Epidermal melanocyte (primary cell): ENCODE measurements at regions not wholly inside any gene's neighbourhood (a gene's known extent, or its start where the extent isn't known, plus 50 kb on each side); places are given as distances from the start of the nearest gene placed in this dataset.

Experiments
- DNase-seq: peaks from one replicate; pipeline ENCODE4 v3.0.0; 2011; ENCODE audit warnings: low spot score; ENCODE audit not compliant: insufficient read length

DNA sequence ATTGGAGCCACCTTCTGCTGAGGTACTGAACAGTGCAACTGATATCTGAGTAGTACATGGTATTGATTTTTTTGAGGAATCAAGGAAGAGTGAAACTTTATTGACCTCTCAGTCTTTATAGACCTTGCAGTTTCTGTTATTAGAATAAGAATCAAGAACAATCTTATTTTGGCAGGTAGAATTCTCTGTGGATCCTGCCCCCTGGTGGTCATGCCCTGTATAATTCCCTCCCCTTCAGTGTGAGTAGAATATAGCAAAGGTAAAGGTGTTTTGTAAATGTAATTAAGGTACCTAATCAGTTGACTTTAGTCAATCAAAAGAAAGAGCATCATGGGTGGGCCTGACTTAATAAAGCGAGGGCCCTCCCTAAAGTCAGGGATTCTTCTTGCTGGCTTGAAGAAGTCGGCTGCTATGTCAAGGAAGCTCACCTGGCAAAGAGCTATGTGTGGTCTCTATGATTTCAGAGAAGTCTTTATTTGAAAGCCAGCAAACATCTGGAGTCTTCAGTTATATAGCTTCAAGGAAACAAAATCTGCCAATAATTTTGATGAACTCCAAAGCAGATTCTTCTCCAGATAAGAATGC, 142.8 kb downstream of the LSM5 start:
- no peak for DNase-seq

DNA sequence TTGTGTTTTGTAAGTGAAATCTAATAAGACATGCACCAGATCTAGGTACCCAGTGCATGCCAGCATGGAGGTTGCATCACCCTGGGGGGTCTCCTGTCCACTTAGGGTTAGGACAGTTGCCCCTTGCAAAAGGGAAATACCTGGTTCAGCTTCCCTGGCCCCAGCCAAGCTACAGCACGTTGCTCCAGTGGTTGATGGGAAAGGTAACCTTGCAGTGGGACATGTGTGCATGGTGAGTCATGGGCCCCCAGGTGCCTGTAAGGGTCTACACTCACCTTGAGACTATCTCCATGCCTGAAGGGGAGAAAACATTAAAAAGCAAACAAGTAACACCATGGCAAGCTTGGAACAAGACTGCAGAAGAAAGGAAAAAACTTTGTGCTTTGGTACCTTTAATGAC, 143.9 kb downstream of the LSM5 start:
- no peak for DNase-seq

DNA sequence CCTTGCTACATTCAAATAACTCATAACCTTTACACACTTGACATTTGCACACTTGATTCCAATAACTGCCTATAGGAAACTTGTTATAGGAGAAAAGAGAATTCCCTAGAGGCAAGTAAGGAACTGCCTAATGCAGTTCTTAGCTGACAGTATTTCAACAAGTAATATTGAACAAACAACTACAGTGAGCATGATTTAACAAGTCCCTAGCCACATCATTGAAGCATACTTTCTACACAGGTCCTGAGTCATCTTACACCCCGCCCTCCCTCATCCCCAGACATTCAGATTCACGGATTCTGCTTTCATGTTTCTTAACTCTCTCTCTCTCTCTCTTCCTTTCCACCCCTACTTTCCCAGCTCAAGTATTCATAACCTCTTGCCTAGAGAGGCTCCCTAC, 153.5 kb downstream of the LSM5 start:
- no peak for DNase-seq

DNA sequence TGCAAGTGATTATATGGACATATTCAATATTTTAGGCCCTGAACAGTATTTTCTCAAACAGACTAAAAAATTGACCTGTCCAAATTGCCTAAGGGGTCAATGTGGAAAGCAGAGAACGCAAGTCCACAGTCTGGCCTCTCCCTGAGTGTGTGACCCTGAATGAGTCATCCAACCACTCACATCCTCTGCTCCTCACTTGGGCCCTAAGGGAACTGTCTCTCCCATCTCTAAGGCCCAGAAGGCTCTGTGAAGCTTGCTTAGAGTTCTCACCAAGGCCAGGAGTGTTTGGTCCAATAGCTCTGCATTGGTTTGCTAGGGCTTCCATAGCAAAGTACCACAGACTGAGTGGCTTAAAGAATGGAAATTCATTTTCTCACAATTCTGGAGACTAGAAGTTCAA, 155.1 kb downstream of the LSM5 start:
- DNase-seq, result no peak

DNA sequence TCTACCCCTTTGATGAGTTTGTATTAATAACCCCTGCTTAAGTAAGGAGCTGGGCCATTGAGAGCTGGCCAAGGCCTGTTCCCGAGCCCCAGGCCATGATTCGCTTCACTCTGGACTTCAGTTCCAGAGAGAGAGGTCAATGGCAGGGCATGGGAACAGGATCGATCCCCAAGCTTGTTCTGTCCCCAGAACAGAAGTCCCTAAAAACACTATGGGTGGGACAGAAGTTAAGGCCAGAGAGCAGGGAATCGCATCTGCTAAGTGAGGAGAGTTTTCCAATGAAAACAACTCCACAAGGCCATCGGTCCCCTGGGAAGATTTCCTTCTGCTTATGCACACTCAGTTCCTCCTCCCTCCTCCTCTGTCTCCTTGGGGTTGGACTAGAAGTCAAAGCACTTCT, 159.6 kb downstream of the LSM5 start:
- no peak for DNase-seq

DNA sequence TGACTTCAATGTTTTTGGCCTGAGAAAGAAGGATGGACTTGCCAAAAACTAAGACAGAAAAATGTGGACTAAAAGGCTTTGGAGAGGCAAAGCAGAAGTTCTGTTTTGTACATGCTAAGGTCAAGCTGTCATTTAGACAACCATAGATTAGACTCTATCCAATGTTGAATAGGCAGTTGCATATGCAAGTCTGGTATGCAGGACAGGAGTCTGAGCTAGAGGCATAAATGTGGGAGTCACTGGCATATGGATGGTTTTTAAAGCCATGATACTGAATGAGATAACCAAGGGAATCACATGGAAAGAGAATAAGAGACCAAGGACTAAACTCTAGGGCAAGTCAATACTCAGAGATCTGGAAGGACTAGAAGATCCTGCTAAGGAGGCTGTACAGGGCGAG, 164.1 kb downstream of the LSM5 start:
- no peak for DNase-seq

DNA sequence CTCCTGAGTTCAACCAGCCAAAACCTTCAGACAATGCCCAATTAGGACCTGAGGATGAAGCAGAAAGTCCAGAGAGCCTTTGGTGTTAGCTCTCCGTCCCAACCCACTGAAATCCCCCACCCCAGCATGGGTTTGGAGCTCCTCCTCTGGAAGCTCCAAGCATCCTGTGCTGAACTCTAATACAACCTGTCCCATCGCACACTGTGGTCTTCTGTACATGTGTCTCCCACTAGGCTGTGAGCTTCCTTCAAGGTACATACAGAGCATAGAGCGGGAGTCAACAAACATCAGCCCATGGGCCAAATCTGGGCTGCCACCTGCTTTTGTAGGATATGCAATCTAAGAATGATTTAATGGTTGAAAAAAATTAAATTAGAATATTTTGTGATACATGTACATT, 166.5 kb downstream of the LSM5 start:
- DNase-seq, result no peak

DNA sequence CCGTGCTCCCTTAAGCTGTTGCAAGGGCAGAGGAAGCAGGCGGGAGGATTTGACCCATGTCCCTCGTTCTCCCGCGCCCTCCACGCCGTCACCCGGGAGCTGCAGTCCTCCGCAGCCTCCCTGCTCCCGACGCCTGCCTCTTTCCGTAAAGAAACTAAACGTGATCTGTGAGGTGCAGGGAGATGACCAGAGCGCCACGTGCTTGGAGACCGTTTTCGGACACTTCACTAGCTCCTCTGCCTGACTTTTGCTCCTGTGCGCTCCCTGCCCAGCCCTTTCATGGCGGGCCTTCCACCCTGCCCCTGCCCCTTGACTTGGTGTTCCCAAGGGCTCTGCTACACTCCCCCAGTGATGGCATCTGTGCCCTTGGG, 171.2 kb downstream of the LSM5 start:
- no peak for DNase-seq

DNA sequence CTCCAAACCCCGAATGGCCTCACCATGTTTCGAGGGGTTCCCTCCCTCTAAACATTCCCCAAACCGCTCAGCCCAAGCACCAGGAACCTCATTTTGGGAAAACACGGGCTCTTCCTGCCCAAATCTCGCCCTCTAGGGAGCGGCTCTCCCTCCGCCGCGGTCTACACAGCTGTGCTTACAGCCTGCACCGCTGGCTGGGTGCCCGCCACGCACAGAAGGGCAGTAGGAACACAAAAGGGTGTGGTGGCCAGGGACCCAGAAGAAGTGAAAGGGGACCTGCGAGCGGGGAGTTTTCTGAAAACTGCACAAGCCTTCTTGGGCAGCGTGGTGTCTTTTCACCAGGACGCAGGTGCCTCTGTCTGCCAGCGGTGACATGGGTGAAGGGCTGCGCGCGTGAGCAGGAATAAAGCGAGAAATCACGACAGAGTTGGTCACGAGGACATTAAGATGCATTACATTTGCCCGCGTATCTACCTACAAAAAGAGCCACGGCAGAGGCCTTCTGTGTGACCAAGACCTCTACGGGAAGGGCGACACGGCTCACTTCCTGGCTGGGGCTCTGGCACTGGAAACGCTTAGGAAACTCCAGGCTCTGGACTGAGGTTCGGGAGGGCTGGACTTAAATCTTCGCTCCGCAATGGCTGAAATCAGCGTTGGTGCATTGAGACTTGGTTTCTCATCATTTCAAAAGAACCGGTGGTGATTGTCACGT, 171.7 kb downstream of the LSM5 start:
- DNase-seq, result no peak

DNA sequence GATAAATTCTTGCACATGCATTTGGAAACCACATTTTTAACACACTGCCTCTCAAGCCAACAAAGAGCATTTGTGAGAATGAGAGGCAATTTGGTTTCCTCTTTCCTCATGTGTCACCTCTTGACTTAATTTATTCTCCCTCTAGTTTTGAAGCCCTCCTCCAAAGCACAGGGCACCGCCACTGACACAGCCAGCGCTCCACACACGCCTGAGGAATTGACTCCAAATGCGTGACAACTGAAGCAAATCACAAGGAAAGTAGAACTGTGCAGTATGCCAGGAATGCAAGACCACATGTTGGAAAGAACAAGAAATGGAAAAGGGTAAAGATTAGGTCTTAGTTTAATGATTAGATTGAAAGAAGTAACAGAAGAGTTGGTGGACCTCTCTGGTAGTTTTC, 173.3 kb downstream of the LSM5 start:
- no peak for DNase-seq

DNA sequence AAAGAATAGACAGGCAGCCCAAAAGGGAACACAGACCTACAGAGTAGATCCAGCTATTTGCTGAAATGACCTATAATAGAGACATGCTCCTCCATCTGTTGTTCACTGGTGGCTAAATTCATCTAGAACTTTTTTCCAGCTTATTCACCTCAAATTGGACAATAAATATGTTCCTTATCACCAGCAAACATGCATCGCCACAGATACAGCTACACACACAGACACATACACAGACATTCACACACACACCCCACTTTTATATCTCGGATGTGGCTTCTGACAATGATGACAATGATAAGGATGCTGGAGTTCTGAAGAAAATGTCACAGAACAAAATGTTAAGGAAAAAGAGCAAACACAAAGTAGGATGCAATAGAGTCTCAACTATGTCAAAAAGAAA, 175.4 kb downstream of the LSM5 start:
- no peak for DNase-seq

DNA sequence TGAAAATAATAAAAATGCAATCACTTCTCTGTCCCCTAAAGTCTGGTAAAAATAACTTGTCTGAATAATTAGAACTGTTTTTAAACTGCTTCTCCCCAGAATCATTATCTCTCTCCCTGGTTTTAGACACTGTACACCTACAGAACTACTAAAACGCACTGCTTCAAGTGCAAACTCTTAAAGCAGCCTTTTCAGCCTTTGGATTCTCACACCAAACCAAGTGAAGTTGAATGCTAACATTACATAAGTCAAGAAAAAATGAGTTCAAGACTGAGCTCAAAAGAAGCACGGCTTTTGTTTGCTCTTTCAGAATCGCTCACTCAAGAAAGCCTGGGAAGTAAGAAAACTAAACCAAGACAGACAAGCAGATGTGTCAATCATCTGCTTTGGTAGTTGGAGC, 188.8 kb downstream of the LSM5 start:
- DNase-seq, result no peak

DNA sequence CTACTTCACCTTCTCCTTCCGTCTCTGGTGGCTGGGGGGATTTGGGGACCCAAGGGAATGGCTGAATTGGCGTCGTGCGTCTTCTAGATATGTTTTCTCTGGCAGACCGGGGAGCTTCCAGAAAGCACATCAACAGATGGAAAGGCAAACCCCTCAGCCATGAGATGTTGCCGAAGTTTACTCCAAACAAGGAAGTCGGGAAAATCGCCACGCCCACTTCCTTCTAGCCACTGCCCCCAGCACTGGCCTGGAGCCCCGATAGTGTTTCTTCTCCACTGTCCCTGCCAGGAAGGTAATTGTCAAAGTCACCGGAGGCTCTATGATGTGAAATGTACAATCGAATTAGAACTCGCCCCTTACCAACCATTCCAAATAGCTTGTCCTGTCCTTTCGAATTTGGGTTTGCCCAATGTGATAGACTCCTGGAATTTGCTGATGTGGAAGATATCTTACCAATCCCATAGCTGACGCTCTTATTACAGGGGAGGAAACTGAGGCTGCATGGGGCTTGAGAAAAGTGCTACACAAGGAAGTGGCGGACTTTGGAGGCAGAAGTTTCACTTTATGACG, 191.0 kb downstream of the LSM5 start:
- no peak for DNase-seq

DNA sequence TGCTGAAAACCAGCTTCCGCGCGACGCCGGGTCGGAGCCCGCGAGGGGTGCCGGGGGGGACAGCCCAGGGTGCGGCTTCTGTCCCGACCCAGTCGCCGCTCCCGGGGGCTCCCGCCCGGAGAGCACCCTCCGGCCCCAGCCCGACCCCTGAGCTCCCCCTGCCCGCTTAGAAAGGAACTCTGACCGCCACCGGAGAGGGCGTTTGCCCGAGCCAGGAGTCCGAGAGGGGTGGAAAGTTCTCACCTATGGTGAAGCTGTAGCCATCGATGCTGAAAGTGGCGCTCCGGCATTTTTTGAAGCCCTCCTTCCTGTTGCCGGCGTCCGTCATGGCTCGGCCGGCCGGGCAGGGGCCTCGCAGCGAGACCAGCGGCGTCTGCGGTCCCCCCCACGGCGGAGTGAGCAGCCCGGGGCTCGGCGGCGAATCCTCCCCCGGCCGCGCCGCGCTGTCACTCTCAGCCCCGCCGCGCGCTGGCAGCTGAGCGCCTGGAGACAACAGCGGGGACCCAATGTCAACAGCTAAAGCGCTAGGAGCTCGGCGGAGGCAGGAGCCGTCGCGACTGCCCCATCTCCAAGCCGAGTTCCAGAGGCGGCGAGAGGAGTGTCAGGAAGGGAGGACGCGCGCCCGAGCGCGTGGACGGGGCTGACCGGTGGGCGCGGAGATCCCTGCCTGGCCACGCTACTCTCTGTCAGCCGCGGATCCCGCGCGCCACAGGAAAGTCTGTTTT, 191.6 kb downstream of the LSM5 start:
- no peak for DNase-seq

DNA sequence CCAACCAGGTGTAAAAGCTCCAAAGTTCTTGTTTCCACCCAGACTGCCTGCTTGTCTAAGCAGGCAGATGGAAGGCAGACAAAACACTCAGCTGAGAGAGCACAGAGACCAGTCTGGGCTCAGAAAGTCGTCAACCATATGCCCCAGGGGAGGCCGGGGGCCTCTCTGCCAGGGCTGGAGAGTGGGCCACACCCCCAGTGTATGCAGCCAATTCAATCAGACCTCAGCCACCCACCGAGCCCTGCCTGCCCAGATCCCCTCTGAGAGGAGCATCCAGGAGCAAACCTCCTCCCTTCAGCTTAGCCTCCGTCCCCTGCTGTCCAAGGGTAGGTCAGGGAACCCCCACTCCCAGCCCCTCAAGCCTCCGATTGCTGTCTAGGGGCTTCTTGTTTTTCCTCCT, 196.3 kb downstream of the LSM5 start:
- DNase-seq, result no peak

DNA sequence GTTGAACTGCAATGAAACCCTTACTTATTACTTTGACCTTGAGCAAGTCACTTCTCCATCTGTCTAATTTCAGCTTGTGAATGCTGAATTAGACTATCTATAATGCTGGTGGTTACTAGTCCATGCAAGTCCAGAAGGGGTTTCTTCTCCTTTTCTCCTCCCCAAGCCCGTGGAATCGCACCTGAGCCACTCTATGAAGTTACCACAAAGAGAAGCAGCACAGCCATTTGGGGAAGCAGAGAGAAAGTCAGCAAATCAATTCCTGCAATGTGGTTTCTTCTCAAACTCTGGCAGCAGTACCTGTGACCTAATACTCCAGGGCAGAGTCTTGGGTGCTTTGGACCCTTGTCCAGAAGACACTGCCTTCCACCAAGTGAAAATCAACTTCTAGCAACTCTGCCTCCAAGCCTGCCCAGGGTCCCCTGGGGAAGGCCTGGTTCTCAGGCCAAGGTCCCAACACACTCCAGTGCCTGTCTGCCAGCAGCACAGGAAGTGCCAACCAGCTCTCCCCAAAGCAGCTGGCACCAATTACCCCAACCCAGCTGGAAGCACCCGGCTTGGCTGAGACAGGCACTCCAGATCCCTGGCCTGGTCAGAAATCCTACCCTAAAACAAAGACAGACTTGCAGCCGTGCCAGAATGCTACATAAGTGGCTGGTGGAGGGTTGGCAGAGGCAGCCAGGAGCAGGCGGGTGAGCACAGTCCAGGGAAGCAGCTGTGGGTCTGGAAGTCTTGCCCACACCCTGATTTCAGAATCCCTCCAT, 200.3 kb downstream of the LSM5 start:
- no peak for DNase-seq

DNA sequence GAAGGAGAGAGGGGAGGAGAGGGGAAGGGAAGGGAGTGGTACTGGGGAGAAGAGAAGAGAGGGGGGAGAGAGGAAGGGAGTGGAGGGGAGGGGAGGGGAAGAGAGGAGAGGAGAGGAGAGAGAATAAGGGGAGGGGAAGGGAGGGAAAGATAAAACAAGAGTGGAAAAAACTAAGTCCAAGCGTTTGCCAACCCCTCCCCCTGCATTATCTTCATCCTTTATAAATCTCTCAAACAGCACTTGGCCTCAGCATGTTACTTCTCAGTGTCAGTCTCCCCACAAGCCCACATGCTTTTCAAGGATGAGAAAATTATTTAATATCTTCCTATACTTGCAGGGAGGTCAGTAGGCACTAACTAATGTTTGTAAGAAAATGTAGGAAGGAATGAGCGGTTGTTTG, 204.5 kb downstream of the LSM5 start:
- DNase-seq, result no peak

DNA sequence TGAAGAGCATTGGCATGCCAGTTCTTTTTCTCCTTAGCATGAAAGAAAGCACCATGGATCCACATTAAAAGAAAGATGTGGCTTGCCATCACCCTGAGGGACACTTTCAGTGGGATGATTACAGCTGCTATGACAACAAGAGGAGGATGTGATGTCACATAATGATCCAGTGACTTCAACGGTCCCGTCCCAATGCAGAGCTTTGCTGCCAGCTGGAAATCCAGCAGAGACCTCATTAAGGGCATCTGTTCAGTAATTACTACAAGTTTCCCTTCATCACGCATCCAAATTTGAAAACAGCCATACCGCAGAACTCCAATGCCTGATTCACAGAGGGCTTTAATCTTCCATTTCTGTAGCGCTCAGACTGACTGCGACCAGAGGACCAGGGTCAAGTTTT, 206.6 kb downstream of the LSM5 start:
- DNase-seq, result no peak

DNA sequence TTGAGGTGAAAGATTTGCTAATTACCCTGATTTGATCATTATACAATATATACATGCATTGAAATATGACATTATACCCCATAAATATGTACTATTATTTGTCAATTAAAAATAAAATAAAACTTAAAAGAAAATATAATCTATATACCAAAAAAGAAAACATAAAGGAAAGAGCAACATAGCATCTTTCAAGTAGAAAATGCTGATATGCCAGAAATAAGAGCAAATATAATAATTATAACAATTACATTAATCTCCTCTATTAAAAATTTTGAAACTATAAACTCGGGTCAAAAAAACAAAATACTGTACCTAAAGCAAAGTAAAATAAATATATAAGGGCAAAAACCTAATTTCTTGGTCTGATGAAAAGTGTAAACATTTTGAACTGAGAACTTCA, 209.3 kb upstream of the PDE1C start:
- DNase-seq, result no peak

DNA sequence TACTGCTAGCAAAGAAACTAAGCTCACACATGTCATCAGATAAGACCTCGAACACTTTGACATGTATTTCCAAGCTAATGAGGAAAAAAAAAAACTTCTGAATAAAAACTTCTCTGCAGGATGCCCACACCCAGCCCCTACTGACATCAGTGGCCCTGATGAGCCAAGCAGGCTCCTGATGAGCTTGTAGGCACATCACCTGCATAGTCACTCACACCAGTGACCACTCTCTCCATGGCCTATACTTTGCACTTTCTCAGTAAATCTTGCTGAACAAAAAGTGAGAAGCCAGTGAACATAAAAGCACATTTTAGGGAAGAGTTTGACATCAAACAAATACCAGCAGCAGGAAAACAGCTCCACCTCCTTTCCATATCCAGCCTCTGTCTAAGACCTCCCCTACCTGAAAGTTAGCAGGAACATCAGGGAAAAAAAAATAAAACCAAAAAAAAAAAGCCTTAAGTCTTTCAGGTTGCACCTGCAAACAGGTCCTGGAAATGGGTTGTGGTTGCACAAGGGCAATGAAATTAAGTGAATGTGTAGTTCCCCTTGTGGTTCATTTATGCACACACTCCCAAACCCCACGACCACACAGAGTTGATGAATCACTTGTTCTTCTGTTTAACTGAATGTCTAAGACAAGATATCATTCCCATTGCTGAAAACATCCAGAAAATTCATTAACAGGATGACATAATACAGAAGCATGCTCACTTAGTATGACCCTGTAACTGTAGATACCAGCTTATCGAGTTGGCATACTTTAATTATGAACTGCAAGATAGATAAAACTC, 205.2 kb upstream of the PDE1C start:
- DNase-seq, result no peak

DNA sequence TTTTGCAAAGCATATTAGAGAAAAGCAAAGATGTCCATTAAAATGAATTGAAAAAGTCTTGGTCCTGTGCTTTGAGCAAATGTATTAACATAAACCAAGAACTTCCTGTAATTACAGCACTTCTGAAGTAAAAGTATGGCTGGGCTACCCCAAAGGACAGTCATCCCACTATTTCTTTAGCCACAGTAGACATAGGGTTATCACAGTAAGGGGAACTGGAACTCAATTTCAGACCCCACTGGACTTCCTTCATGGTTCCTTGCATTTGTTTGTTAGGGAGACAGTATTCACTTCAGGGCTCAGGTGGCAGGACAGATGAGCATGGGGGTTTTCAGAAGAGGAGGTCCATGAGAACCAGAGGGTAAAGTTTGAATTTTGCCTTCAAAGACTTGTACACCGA, 203.1 kb upstream of the PDE1C start:
- no peak for DNase-seq
